GM12878 (cell line): ENCODE measurements at regions not wholly inside any gene's neighbourhood (a gene's known extent, or its start where the extent isn't known, plus 50 kb on each side); places are given as distances from the start of the nearest gene placed in this dataset.

Experiments used
- ATAC-seq: fragments of 200-7000 bp; cut with Tn5 transposase; 3 replicates; pipeline ENCODE4 v1.9.1; 2020; ENCODE audit warnings: mild to moderate bottlenecking, moderate library complexity
- BruUV-seq: library from RNA; stranded (reverse); fragments of 400-500 nt; replicated peaks from 2 replicates; lab custom pipeline; 2021; lab: Mats Ljungman, UMichigan
- CTCF ChIA-PET: fragments of 300-600 bp; sonication (Branson Sonifier 250); formaldehyde crosslinking; extraction: SDS; loops from one replicate; lab custom pipeline; 2021; ENCODE audit warnings: inconsistent platforms; lab: Yijun Ruan, JAX
- POLR2A ChIA-PET: fragments of 350-600 bp; formaldehyde crosslinking; extraction: SDS; loops from one replicate; lab custom pipeline; 2021; ENCODE audit warnings: inconsistent platforms; lab: Charles Lee
- RAD21 ChIA-PET: fragments of 300-600 bp; sonication (Branson Sonifier 250); formaldehyde crosslinking; loops from one replicate; lab custom pipeline; 2023; ENCODE audit warnings: antibody characterized with exemption; ENCODE audit not compliant: unreplicated experiment; lab: Charles Lee
- SMC1A ChIA-PET: fragments of 300-600 bp; sonication (Branson Sonifier 250); formaldehyde crosslinking; loops from one replicate; lab custom pipeline; 2023; ENCODE audit not compliant: unreplicated experiment, uncharacterized antibody; lab: Charles Lee
- DNase-seq: peaks from one replicate; pipeline ENCODE4 v3.0.0-alpha.2; 2011; ENCODE audit warnings: low read depth, low spot score
- FAIRE-seq: peaks from 3 replicates; lab custom pipeline; 2011; peaks lifted over from hg19 to GRCh38; lab: Jason Lieb, UNC
- H2AFZ ChIP-seq: 2 replicates; pipeline ENCODE4 v1.6.0; 2011; ENCODE audit warnings: low read depth, low read length, control low read depth; ENCODE audit not compliant: control insufficient read depth
- H3K27ac ChIP-seq: 2 replicates; pipeline ENCODE4 v1.5.1; 2011; ENCODE audit warnings: control low read depth; ENCODE audit not compliant: control insufficient read depth, insufficient read depth
- H3K27me3 ChIP-seq, 2 experiments: replicated peaks in 1 of 2; 2 replicates each; pipeline versions ENCODE4 v1.6.0 to v1.6.1; 2011; ENCODE audit warnings: low read length in 1 of 2; ENCODE audit not compliant: control insufficient read depth in 2 of 2, insufficient read depth in 2 of 2
- H3K36me3 ChIP-seq, 2 experiments: 2 replicates each; pipeline ENCODE4 v1.5.1; 2011; ENCODE audit warnings: low read length in 1 of 2; ENCODE audit not compliant: control insufficient read depth in 2 of 2, insufficient read depth in 2 of 2
- H3K4me1 ChIP-seq: 2 replicates; pipeline ENCODE4 v1.6.1; 2011; ENCODE audit warnings: mild to moderate bottlenecking, low read length, moderate library complexity, mixed read lengths; ENCODE audit not compliant: control insufficient read depth, insufficient read depth
- H3K4me2 ChIP-seq: 2 replicates; pipeline ENCODE4 v1.6.0; 2011; ENCODE audit warnings: control low read depth; ENCODE audit not compliant: control insufficient read depth, insufficient read depth
- H3K4me3 ChIP-seq: fragments of 200-600 bp; sonication (generic); 2 replicates; pipeline ENCODE4 v1.5.1; 2016
- H3K79me2 ChIP-seq: 2 replicates; pipeline ENCODE4 v1.6.0; 2011; ENCODE audit warnings: low read length; ENCODE audit not compliant: control insufficient read depth, insufficient read depth
- H3K9ac ChIP-seq: 2 replicates; pipeline ENCODE4 v1.8.0; 2011; ENCODE audit warnings: low read length, control low read depth, mixed read lengths; ENCODE audit not compliant: control insufficient read depth, insufficient read depth
- H3K9me3 ChIP-seq: replicated peaks from 3 replicates; pipeline ENCODE4 v1.5.1; 2011; ENCODE audit warnings: mild to moderate bottlenecking, low read length; ENCODE audit not compliant: control insufficient read depth, insufficient read depth
- H4K20me1 ChIP-seq: 2 replicates; pipeline ENCODE4 v1.6.0; 2011; ENCODE audit not compliant: control insufficient read depth, insufficient read depth
- BACH1 ChIP-seq: fragments of 450-650 bp; IDR thresholded peaks from 2 replicates; pipeline ENCODE4 v1.6.1; 2017; ENCODE audit warnings: mild to moderate bottlenecking, borderline replicate concordance
- DPF2 ChIP-seq: fragments of 450-650 bp; IDR thresholded peaks from 2 replicates; pipeline ENCODE4 v1.6.1; 2017; ENCODE audit warnings: mild to moderate bottlenecking
- HDGF ChIP-seq: fragments of 450-650 bp; IDR thresholded peaks from 2 replicates; pipeline ENCODE4 v1.6.1; 2016; ENCODE audit warnings: antibody characterized with exemption
- IKZF2 ChIP-seq, 2 experiments: fragments of 450-650 bp; IDR thresholded peaks; 2 replicates each; pipeline ENCODE4 v1.6.1; 2017; ENCODE audit warnings: mild to moderate bottlenecking in 2 of 2, moderate library complexity in 2 of 2
- MLLT1 ChIP-seq: fragments of 450-650 bp; IDR thresholded peaks from 2 replicates; pipeline ENCODE4 v1.6.1; 2016; ENCODE audit warnings: mild to moderate bottlenecking
- PBX3 ChIP-seq: IDR thresholded peaks from 2 replicates; pipeline ENCODE4 v1.6.1; 2011; ENCODE audit warnings: mild to moderate bottlenecking, low read depth, low read length, moderate library complexity; ENCODE audit not compliant: insufficient replicate concordance
- REST ChIP-seq: IDR thresholded peaks from 2 replicates; pipeline ENCODE4 v1.6.1; 2012; ENCODE audit warnings: mild to moderate bottlenecking, low read depth, low read length
- USF2 ChIP-seq: IDR thresholded peaks from 2 replicates; pipeline ENCODE4 v1.6.1; 2011; ENCODE audit warnings: low read depth, low read length, improper control_type of control experiment, borderline replicate concordance
- ZNF384 ChIP-seq: IDR thresholded peaks from 2 replicates; pipeline ENCODE4 v1.6.1; 2012; ENCODE audit warnings: low read depth, mild to moderate bottlenecking, low read length, improper control_type of control experiment, borderline replicate concordance
- ZNF622 ChIP-seq: fragments of 450-650 bp; IDR thresholded peaks from 2 replicates; pipeline ENCODE4 v1.6.1; 2017; ENCODE audit warnings: mild to moderate bottlenecking, inconsistent platforms
- in situ Hi-C: fragments of 300-500 bp; cut with MboI; formaldehyde crosslinking; loops from 9 replicates; pipeline ENCODE4 v1.14.3; 2018; ENCODE audit warnings: mixed read lengths
- intact Hi-C: fragments of 100-400 bp; cut with micrococcal nuclease; formaldehyde crosslinking; loops from one replicate; pipeline ENCODE4 v1.14.2; 2022; ENCODE audit not compliant: unreplicated experiment

DNA sequence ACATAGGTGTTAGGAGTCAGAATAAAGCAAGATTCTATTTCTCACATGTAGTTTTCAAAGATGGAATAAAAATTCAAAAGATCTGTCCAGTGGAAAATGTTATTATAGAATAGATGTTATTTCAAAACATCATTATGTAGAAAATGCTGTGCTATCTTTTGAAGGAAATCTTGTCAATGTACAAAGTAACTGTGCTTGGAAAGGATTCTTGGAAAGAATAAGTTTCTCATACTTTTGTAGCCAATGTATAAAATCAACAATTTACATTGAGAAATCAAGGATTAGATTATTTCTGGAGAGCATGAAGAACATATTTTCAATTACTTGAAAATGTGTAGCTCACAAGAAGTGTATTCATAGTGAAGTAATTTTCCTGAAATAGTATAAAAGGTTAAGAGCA, 532.5 kb upstream of the MGAT4C start:
- in situ Hi-C loops: no loop called here
- no peaks in the 10 kb centered on the region for H3K79me2 ChIP-seq
- ChIA-PET POLR2A (interaction anchor here (0.7 kb wide), 1 partner anchor 217 kb away, joined by 5 read pairs; no protein-coding TSS in a partner anchor), SMC1A (no interaction called here), RAD21 (no interaction called here), CTCF (no interaction called here)
- H3K4me1 ChIP-seq: no peaks in the 10 kb centered on the region
- H3K4me2 ChIP-seq: no peak overlapping the region
- no peak overlapping the region for H3K4me3 ChIP-seq
- DNase-seq (no peak), FAIRE-seq (no peak), ATAC-seq (no peak)
- H3K9me3 ChIP-seq: no peaks in the 10 kb centered on the region
- H3K27me3 ChIP-seq: no peaks in the 10 kb centered on the region
- no peaks in the 10 kb centered on the region for H3K36me3 ChIP-seq
- intact Hi-C loops: no loop called here
- H2AFZ ChIP-seq: no peak overlapping the region
- no peaks in the 10 kb centered on the region for H4K20me1 ChIP-seq
- no TSS peak for BruUV-seq
- TF ChIP-seq HDGF (no peak), PBX3 (no peak), IKZF2 (IDR thresholded peaks at IDR 0.05) (no peak), MLLT1 (no peak), USF2 (no peak), ZNF622 (no peak), DPF2 (no peak), ZNF384 (no peak), REST (no peak), BACH1 (no peak)
- no peak overlapping the region for H3K9ac ChIP-seq
- no peak overlapping the region for H3K27ac ChIP-seq
